NK-92 treated with Interleukin-12 subunit alpha and Interleukin-12 subunit beta, amount 100 ng/mL, for 24 hours (cell line): ENCODE measurements at regions not wholly inside any gene's neighbourhood (a gene's known extent, or its start where the extent isn't known, plus 50 kb on each side); places are given as distances from the start of the nearest gene placed in this dataset.

Experiments
- DNase-seq: peaks from one replicate; lab custom pipeline; 2025; lab: John Stamatoyannopoulos, UW

- DNase-seq = no peak
Observed at GRCh38 chr1:238111516-238111915, 220.8 kb upstream of the ZP4 start.

GRCh38 chr1:238111081-238111480 lies 220.4 kb upstream of the ZP4 start:
- DNase-seq = no peak

GRCh38 chr1:238108417-238108816 lies 217.7 kb upstream of the ZP4 start:
- DNase-seq = no peak

GRCh38 chr1:238107322-238107721 lies 216.6 kb upstream of the ZP4 start:
- DNase-seq = no peak

- no peak for DNase-seq
Observed at GRCh38 chr1:238104752-238105151, 214.0 kb upstream of the ZP4 start.

- DNase-seq = no peak
Observed at GRCh38 chr1:238101923-238102322, 211.2 kb upstream of the ZP4 start.

- no peak for DNase-seq
Observed at GRCh38 chr1:238099871-238100270, 209.1 kb upstream of the ZP4 start.

GRCh38 chr1:238089615-238090014 lies 198.9 kb upstream of the ZP4 start:
- DNase-seq = no peak

- no peak for DNase-seq
Observed at GRCh38 chr1:238088560-238089290, 198.0 kb upstream of the ZP4 start.

GRCh38 chr1:238073991-238074390 lies 183.3 kb upstream of the ZP4 start:
- no peak for DNase-seq

- no peak for DNase-seq
Observed at GRCh38 chr1:238071061-238071460, 180.3 kb upstream of the ZP4 start.

- DNase-seq = no peak
Observed at GRCh38 chr1:238063454-238063853, 172.7 kb upstream of the ZP4 start.

GRCh38 chr1:238061967-238062613 lies 171.4 kb upstream of the ZP4 start:
- no peak for DNase-seq

GRCh38 chr1:238060061-238060460 lies 169.3 kb upstream of the ZP4 start:
- DNase-seq = no peak

- no peak for DNase-seq
Observed at GRCh38 chr1:238052496-238053266, 162.0 kb upstream of the ZP4 start.

GRCh38 chr1:238029126-238029525 lies 138.4 kb upstream of the ZP4 start:
- no peak for DNase-seq

- no peak for DNase-seq
Observed at GRCh38 chr1:238027366-238027765, 136.6 kb upstream of the ZP4 start.

- DNase-seq = no peak
Observed at GRCh38 chr1:238023137-238023536, 132.4 kb upstream of the ZP4 start.

- DNase-seq = no peak
Observed at GRCh38 chr1:238018214-238018613, 127.5 kb upstream of the ZP4 start.

GRCh38 chr1:238006779-238007178 lies 116.1 kb upstream of the ZP4 start:
- no peak for DNase-seq

- DNase-seq = no peak
Observed at GRCh38 chr1:238005116-238005515, 114.4 kb upstream of the ZP4 start.

GRCh38 chr1:238001818-238002217 lies 111.1 kb upstream of the ZP4 start:
- no peak for DNase-seq

GRCh38 chr1:237999426-238000052 lies 108.8 kb upstream of the ZP4 start:
- no peak for DNase-seq
